Spinal cord (tissue), 9 donors: ENCODE measurements at regions not wholly inside any gene's neighbourhood (a gene's known extent, or its start where the extent isn't known, plus 50 kb on each side); places are given as distances from the start of the nearest gene placed in this dataset.

Experiments used
- DNase-seq, 6 donors: peaks; one replicate each; pipeline versions ENCODE4 v3.0.0 to v3.0.0-alpha.2; 2013 to 2015; ENCODE audit warnings: low spot score in 6 of 6, low read depth in 4 of 6
- H3K27ac ChIP-seq: one replicate; pipeline ENCODE4 v1.5.1; 2013; ENCODE audit warnings: low read depth, low read length, control low read depth
- H3K27me3 ChIP-seq: one replicate; pipeline ENCODE4 v1.6.1; 2013; ENCODE audit warnings: low read length; ENCODE audit not compliant: control insufficient read depth, insufficient read depth
- H3K36me3 ChIP-seq: one replicate; pipeline ENCODE4 v1.6.1; 2013; ENCODE audit warnings: low read length; ENCODE audit not compliant: control insufficient read depth, insufficient read depth
- H3K4me1 ChIP-seq: one replicate; pipeline ENCODE4 v1.6.1; 2013; ENCODE audit warnings: low read length; ENCODE audit not compliant: control insufficient read depth, insufficient read depth
- H3K4me3 ChIP-seq: one replicate; pipeline ENCODE4 v1.5.1; 2013; ENCODE audit warnings: low read depth, low read length, control low read depth
- H3K9me3 ChIP-seq: one replicate; pipeline ENCODE4 v1.6.1; 2013; ENCODE audit warnings: low read length; ENCODE audit not compliant: control insufficient read depth, insufficient read depth
- WGBS: methylation state at CpG from one replicate; pipeline ENCODE4 v1.1.5; 2013; ENCODE audit warnings: missing lambda C conversion rate; ENCODE audit not compliant: insufficient coverage; 5-methylcytosine and 5-hydroxymethylcytosine counted together
- donor health status: healthy.

DNA sequence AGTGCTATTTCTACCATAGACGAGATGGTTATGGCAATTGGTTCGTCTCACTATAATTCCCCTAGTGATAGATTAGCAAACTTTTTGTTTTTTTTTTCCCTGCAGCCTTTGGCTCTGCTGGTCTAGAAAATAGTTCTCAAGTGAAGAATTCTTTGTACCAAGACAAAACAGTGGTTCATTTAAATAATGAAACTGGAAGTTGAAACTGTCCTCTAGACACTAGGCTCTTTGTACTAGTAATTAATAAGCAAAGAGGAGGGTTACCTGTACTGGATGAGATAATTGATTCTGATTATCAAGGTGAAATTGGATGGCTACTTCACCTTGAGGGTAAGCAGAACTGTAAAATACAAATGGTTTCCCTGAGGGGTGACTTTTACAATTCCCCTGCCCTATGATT is 156.9 kb upstream of the DCC start:
- DNase-seq = no peak
- Histone ChIP-seq H3K9me3 (no peaks in the 10 kb centered on the region), H3K4me3 (no peak overlapping the region), H3K27ac (no peak overlapping the region), H3K36me3 (no peaks in the 10 kb centered on the region), H3K4me1 (no peaks in the 10 kb centered on the region), H3K27me3 (no peaks in the 10 kb centered on the region)
- no CpG with 5 or more reads among the region's 2 CpGs for WGBS

DNA sequence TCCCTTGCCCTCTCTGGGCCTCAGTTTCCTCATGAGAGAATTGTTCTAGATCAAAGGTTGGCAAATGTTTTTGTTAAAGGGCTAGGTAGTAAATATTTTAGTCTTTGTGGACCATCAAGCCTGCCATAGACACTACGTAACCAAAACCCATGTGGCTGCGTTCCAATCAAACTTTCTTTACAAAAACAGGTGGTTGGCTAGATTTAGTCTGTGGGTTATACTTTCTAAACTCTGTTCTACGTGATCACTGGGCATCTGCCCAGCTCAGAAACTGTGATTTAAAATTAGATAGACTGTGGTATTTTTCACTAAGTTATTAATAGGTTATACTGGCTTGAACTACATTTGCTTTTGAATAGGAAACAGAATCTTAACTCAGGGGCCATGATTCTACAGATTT is 149.8 kb upstream of the DCC start:
- no peak overlapping the region for H3K4me3 ChIP-seq
- H3K27me3 ChIP-seq = no peaks in the 10 kb centered on the region
- H3K4me1 ChIP-seq = no peaks in the 10 kb centered on the region
- no peaks in the 10 kb centered on the region for H3K36me3 ChIP-seq
- no peak overlapping the region for H3K27ac ChIP-seq
- WGBS = 40% methylated on average over 1 of the region's 3 CpGs
- DNase-seq = no peak
- no peaks in the 10 kb centered on the region for H3K9me3 ChIP-seq

DNA sequence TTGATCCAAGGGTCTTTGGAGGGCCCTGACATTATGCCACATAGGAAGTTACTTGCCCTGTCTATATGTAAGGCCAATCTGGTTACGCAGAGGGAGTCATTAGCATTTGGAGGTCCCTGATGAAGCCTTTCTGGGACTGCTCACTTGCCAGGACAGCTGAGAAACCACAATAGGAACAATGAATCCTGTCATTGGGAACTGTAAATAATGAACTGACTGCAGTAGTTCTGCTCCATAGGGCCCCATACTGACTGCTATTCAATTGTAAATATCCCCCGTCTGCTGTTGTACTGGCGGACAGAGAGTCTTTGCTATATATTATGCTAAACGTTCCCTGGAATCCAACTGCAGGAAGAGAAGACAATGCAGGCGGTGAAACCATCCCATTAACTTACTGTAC is 149.4 kb upstream of the DCC start:
- Histone ChIP-seq H3K36me3 (no peaks in the 10 kb centered on the region), H3K4me3 (no peak overlapping the region), H3K4me1 (no peaks in the 10 kb centered on the region), H3K27ac (no peak overlapping the region), H3K27me3 (no peaks in the 10 kb centered on the region), H3K9me3 (no peaks in the 10 kb centered on the region)
- 17% methylated on average over 1 of the region's 5 CpGs for WGBS
- peak in 3 of 6 donors; percentile 19 to 70 (median 34) for DNase-seq

DNA sequence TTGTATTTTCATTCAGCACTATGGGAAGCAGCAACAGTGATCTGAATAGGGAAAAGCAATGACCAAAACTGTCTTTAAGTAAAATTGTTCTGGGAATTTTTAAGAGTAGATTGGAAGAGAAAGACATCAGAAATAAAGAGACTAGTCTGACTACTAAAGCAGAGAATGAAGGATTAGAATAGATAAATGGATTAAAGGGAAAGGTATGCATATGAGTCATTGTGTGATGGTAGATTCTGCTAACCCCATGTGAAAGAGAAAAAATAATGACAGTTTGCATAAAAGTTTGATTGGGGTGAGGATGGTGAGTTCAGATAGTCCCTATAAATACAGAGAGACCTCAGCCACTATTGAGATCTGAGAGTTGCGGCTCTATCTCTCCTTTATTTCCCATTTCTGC is 139.6 kb upstream of the DCC start:
- peaks cover 3% of the 10 kb centered on the region for H3K9me3 ChIP-seq
- H3K36me3 ChIP-seq = no peaks in the 10 kb centered on the region
- no peak overlapping the region for H3K27ac ChIP-seq
- no peak for DNase-seq
- H3K27me3 ChIP-seq = no peaks in the 10 kb centered on the region
- WGBS = no CpG with 5 or more reads among the region's 1 CpG
- no peaks in the 10 kb centered on the region for H3K4me1 ChIP-seq
- H3K4me3 ChIP-seq = no peak overlapping the region

DNA sequence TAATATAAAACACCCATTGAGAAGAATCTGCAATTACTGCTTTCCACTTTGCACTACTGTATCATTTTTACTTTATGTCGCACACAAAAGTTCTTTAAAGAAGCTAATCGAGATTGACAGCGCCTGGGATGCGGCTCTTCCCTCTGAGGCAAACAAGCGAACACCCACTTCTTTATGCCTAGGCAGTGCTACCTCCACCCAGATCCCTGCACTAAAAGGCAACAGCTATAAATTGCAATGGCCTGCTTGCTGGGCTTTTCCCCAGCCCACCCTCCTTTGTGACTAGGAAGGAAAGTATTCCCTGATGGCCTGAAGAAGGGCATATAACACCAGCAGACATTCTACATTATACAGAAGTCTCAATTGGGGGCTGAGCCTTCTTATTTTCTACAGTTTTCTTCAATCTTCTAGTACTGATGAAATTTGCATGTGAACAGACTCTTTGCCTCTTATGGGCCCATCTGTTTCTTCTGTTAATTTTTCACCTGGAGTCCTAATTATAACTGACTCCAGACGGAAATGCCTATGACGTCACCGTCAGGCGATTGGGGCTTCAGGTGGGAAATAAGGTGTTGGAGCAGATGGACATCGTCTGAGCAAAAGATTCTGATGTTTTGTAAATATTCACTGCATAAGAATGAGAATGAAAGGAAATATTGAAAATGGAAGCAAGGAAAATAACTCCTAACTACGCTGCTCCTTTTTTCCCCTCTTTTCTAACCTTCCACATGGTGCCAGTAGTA is 138.9 kb upstream of the DCC start:
- DNase-seq = no peak
- Histone ChIP-seq H3K9me3 (peaks cover 3% of the 10 kb centered on the region), H3K36me3 (no peaks in the 10 kb centered on the region), H3K4me1 (no peaks in the 10 kb centered on the region), H3K4me3 (no peak overlapping the region), H3K27ac (no peak overlapping the region), H3K27me3 (no peaks in the 10 kb centered on the region)
- 80% methylated on average over 5 of the region's 11 CpGs for WGBS

DNA sequence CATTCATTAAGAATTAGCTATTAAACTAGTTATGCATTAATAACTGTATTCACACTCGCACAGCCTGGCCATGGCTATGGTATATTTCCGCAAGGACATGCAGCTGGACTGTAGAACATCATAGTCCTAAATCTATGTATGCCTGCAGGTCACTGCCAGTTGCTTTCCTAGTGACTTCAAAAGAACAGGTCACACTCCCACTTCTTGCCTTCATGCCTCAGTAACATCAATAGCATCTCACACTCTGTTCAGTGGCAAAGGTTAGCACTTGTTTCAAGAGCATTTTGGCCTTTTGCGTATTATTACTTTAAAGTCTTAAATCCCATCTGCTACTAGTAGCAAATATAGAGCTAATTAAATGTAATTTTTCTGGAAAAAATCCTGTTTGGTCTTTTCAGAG is 131.4 kb upstream of the DCC start:
- no peaks in the 10 kb centered on the region for H3K36me3 ChIP-seq
- H3K9me3 ChIP-seq = no peaks in the 10 kb centered on the region
- 84% methylated on average over 2 of the region's 3 CpGs for WGBS
- no peaks in the 10 kb centered on the region for H3K27me3 ChIP-seq
- H3K4me1 ChIP-seq = no peaks in the 10 kb centered on the region
- H3K4me3 ChIP-seq = no peak overlapping the region
- H3K27ac ChIP-seq = no peak overlapping the region
- DNase-seq = no peak

DNA sequence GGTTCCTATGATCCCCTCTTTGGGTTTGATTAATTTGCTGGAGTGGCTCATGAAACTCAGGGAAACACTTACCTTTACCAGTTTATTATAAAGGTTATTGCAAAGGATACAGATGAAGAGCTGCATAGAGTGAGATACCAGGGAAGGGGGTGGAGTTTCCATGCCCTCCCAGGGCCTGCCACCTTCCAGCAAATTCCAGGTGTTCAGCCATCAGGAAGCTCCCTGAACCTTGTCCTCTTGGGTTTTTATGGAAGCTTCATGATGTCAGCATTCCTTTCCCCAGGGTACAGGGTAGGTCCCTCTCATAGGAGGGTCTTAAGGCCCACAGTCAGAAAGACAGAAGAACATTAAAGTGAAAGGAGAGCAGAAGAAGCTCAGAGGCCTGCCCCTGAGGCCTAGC is 123.9 kb upstream of the DCC start:
- no peaks in the 10 kb centered on the region for H3K9me3 ChIP-seq
- H3K27me3 ChIP-seq = no peaks in the 10 kb centered on the region
- no peak overlapping the region for H3K27ac ChIP-seq
- no peak for DNase-seq
- H3K36me3 ChIP-seq = no peaks in the 10 kb centered on the region
- no peaks in the 10 kb centered on the region for H3K4me1 ChIP-seq
- no peak overlapping the region for H3K4me3 ChIP-seq

DNA sequence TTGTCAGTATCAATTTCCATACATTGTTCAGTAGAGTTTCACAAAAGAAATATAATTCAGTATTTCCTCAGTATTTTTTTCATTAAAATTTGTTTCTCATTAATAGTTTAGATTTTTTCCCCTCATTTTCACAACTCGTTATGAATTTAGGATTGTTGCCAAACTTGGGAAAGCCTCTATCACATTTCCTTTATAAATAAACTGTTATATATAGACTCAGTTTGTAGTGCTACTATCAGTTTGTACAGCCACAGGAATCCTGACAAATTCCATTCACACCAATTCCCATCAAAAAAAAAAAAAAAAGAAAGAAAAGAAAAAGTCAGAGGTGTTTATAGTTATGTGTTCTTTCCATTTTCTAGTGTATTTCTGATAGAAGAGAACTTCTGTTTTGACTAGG is 123.3 kb upstream of the DCC start:
- WGBS = no CpG with 5 or more reads among the region's 1 CpG

DNA sequence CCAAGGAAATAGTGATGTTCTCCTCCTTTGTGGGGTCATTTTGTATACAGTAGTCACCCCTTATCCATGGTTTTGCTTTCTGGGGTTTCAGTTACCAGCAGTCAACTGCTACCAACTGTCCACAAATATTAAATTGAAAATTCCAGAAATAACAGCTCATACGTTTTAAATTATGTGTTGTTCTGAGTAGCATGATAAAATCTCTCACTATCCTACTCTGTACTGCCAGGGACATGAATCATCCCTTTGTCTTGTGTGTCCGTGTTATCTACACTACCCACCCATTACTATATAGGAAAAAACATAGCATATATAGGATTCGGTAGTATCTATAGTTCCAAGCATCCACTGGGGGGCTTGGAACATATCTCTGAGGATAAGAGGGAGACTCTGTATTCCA is 120.9 kb upstream of the DCC start:
- no peak overlapping the region for H3K4me3 ChIP-seq
- no peak overlapping the region for H3K27ac ChIP-seq
- no CpG with 5 or more reads among the region's 3 CpGs for WGBS

More for the DNA sequence above, 123.3 kb upstream of the DCC start:
- H3K9me3 ChIP-seq = no peaks in the 10 kb centered on the region
- DNase-seq = no peak
- no peaks in the 10 kb centered on the region for H3K4me1 ChIP-seq
- H3K36me3 ChIP-seq = no peaks in the 10 kb centered on the region
- H3K27me3 ChIP-seq = no peaks in the 10 kb centered on the region
- H3K4me3 ChIP-seq = no peak overlapping the region
- H3K27ac ChIP-seq = no peak overlapping the region

DNA sequence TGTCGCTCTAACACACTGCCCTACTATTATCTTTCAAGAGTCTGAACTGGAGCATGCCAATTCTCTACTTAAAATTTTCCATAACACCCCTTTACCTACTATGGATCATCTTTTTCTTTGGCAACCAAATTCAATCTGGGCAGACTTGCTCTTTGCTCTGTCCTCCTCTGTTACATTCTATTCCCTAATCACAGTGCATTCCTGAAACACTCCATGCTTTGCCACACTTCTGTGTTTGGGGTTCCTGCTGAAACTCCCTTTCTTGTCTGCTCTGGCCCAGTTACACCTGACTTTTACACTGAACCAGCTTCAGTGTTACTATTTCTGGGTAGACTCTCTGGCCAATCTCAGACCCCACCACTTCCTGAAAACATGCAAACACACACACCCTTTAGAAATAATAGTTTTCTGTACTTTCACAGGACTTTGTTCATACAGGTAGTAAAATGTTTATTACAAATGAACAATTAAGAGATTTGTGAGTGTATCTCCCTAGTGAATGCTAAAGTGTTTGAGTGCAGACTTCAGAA is 119.9 kb upstream of the DCC start:
- Histone ChIP-seq H3K27me3 (no peaks in the 10 kb centered on the region), H3K4me1 (no peaks in the 10 kb centered on the region), H3K4me3 (no peak overlapping the region), H3K9me3 (no peaks in the 10 kb centered on the region), H3K36me3 (no peaks in the 10 kb centered on the region), H3K27ac (no peak overlapping the region)
- 100% methylated on average over 1 of the region's 1 CpG for WGBS
- DNase-seq = no peak

More for the DNA sequence above, 120.9 kb upstream of the DCC start:
- H3K9me3 ChIP-seq = no peaks in the 10 kb centered on the region
- no peak for DNase-seq
- H3K4me1 ChIP-seq = no peaks in the 10 kb centered on the region
- no peaks in the 10 kb centered on the region for H3K36me3 ChIP-seq
- H3K27me3 ChIP-seq = no peaks in the 10 kb centered on the region
